GM12865 (cell line): ENCODE measurements at regions not wholly inside any gene's neighbourhood (a gene's known extent, or its start where the extent isn't known, plus 50 kb on each side); places are given as distances from the start of the nearest gene placed in this dataset.

Experiments used
- DNase-seq: peaks from one replicate; pipeline ENCODE4 v3.0.0; 2010; ENCODE audit warnings: low read depth
- H3K4me3 ChIP-seq: 2 replicates; pipeline ENCODE4 v1.5.1; 2011; ENCODE audit warnings: mild to moderate bottlenecking, low read depth, low read length, control low read depth
- TF ChIP-seq, protein P1 (sequence below): IDR thresholded peaks from 2 replicates; pipeline ENCODE4 v1.5.1; 2011; ENCODE audit warnings: low read length, control low read depth, low read depth, inconsistent platforms; ENCODE audit not compliant: insufficient read depth; ENCODE audit errors: missing control alignments

DNA sequence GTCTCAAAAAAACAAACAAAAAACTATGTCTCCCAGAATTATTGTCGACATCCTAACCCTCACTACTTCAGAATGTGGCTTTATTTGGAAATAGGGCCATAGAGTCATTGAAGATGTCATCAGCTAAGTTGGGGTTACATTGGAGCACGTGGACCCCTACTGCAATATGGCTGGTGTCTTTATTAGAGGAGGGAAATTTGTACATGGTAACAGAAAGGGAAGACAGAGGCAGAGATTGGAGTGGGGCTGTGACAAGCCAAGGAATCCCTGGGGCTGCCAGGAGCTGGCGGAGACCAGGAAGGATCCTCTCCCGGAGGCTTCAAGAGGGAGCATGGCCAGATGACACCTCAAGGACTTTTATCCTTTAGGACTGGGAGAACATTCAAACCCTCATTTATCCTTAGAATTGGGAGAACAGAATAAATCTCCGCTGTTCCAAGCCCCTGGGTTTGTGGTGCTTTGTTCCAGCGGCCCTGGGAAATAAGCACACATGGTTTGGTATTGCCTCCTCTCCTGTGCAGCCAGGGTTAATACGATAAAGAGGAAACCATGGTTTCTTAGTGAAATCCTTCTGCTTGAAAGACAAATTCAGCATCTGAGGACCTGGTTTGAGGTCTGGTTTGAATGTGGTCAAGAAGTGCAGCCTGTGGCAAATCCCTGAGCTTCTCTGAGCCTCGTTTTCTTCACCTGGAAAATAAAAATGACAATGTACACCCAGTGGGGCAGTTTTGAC is 184.7 kb downstream of the MYCN start:
- TF ChIP-seq, protein P1, sequence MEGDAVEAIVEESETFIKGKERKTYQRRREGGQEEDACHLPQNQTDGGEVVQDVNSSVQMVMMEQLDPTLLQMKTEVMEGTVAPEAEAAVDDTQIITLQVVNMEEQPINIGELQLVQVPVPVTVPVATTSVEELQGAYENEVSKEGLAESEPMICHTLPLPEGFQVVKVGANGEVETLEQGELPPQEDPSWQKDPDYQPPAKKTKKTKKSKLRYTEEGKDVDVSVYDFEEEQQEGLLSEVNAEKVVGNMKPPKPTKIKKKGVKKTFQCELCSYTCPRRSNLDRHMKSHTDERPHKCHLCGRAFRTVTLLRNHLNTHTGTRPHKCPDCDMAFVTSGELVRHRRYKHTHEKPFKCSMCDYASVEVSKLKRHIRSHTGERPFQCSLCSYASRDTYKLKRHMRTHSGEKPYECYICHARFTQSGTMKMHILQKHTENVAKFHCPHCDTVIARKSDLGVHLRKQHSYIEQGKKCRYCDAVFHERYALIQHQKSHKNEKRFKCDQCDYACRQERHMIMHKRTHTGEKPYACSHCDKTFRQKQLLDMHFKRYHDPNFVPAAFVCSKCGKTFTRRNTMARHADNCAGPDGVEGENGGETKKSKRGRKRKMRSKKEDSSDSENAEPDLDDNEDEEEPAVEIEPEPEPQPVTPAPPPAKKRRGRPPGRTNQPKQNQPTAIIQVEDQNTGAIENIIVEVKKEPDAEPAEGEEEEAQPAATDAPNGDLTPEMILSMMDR = no peak
- no peak for DNase-seq
- H3K4me3 ChIP-seq = no peak overlapping the region

DNA sequence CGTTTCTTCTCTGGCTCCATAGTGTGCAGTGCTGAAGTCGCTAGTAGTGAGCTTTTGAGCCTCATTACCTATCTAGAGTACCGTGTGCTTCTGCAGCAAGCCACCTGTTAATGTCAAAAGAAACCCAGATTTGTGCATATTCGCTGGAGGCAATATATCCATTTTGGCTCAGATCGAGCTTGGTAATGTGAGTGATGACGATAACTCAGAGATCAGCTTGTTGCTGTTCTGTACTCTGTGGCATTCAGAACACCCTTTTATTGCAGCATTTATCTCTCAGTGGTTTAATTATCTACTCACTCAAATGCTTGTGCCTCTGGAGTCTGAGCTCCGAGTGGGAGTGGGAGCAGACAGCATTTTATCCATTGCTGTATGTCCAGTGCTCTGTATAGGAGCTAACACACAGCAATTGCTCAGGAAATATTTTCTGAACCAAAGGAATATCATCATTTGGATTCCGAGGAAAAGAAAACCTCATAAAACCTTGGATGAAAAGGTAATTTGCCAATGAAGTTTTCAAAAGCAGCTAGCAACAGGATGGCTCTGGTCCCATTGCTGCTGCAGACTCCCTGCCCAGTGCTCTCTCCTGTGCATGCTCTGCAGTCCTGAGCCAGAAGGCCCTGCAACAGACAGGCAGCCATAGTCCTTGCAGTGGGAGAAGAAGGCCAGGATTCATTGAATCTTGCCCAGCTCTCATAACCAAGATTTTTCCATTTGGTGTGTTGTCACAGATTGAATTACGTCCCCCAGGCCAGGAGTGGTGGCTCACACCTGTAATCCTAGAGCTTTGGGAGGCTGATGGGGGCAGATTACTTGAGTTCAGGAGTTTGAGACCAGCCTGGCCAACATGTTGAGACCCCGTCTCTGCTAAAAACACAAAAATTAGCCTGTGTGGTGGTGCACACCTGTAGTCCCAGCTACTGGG is 183.8 kb downstream of the MYCN start:
- no peak for DNase-seq
- H3K4me3 ChIP-seq = no peak overlapping the region
- TF ChIP-seq, protein P1 = no peak

DNA sequence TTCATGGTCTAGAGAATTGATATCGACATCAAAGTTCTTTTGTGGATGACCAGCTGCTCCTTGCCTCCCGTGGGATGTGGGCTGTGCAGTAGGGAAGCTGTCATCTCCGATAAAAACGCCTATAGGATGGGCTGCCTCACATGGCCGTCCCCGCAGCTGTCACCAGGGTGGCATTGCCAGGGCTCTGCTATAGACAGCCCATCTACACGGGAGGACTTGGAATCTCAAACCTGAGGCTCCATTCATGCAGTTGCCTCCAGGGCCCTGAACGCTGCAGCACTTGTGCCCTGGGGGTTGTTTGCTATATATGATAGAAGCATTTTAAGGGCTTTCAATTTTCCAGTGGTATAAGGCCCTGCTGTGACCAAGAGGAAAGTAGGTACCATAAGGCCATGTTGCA is 183.1 kb downstream of the MYCN start:
- no peak for DNase-seq
- TF ChIP-seq, protein P1 = no peak

DNA sequence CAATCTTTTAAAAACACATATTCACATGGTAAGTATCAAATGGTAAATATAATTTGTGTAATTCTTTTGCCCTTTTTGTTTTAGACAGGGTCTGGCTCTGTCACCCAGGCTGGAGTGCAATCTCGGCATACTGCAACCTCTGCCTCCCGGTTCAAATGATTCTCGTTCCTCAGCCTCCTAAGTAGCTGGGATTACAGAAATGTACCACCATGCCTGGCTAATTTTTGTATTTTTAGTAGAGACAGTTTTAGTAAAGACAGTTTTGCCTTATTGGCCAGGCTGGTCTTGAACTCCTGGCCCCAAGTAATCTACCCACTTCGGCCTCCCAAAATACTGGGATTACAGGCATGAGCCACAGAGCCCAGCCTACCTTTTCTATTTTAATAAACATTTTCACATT is 182.2 kb downstream of the MYCN start:
- no peak overlapping the region for H3K4me3 ChIP-seq
- TF ChIP-seq, protein P1 = no peak
- DNase-seq = no peak

More for the DNA sequence above, 183.1 kb downstream of the MYCN start:
- no peak overlapping the region for H3K4me3 ChIP-seq

GRCh38 chr2:16121986-16122390 is 181.6 kb downstream of the MYCN start:
- H3K4me3 ChIP-seq = no peak overlapping the region
- TF ChIP-seq, protein P1 = no peak
- DNase-seq = no peak

DNA sequence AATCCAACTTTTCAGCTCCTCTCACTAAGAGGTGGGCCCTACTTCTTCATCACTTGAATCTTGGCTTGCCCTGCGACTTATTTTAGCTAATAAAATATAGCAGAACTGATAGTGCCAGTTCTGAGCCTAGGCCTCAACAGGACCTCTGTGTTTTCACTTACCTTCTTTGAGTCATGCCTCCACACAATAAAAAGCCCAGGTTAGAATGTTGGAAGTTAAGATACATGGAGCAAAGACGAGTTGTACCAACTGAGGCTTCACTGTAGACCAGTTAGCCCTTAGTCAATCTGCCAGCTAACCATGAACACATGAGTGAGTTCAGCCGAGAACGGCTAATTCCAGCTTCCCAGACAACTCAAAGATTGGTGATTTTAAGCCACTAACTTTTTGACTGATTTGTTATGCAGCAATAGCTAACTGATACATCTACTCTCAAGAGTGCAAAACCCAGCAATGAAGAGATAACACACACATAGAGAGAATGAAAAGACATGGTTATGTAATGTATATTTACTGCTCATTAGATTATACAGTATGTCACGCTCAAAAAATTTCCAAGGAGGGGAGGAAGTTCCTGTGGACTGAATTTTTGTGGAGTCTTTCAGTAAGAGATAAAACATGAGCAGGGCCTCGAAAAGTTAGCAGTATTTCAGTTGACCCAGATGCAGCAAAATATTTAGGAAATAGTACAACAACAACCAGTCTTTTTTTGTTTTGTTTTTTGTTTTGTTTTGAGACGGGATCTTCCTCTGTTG is 181.1 kb downstream of the MYCN start:
- no peak for DNase-seq
- H3K4me3 ChIP-seq = no peak overlapping the region
- TF ChIP-seq, protein P1 = no peak
